GM13977 (cell line): ENCODE measurements at regions not wholly inside any gene's neighbourhood (a gene's known extent, or its start where the extent isn't known, plus 50 kb on each side); places are given as distances from the start of the nearest gene placed in this dataset.

Experiments
- DNase-seq: peaks from one replicate; pipeline ENCODE4 v3.0.0; 2012; ENCODE audit warnings: low spot score
- in situ Hi-C: fragments of 300-500 bp; cut with MboI; formaldehyde crosslinking; loops from one replicate; pipeline ENCODE4 v1.12.0; 2022; ENCODE audit warnings: low sequenced_read_pairs, low pct_unique_long_range_greater_than_20kb, mixed read lengths, inconsistent platforms; ENCODE audit not compliant: unreplicated experiment
- TF ChIP-seq, protein P1 (sequence below): IDR thresholded peaks from 2 replicates; pipeline ENCODE4 v1.5.1; 2012; ENCODE audit warnings: mild to moderate bottlenecking, control low read depth; ENCODE audit not compliant: insufficient read depth; ENCODE audit errors: extremely low read depth, missing control alignments

GRCh38 chr9:109681301-109681700 lies 98.7 kb upstream of the PALM2AKAP2 start:
- TF ChIP-seq, protein P1, sequence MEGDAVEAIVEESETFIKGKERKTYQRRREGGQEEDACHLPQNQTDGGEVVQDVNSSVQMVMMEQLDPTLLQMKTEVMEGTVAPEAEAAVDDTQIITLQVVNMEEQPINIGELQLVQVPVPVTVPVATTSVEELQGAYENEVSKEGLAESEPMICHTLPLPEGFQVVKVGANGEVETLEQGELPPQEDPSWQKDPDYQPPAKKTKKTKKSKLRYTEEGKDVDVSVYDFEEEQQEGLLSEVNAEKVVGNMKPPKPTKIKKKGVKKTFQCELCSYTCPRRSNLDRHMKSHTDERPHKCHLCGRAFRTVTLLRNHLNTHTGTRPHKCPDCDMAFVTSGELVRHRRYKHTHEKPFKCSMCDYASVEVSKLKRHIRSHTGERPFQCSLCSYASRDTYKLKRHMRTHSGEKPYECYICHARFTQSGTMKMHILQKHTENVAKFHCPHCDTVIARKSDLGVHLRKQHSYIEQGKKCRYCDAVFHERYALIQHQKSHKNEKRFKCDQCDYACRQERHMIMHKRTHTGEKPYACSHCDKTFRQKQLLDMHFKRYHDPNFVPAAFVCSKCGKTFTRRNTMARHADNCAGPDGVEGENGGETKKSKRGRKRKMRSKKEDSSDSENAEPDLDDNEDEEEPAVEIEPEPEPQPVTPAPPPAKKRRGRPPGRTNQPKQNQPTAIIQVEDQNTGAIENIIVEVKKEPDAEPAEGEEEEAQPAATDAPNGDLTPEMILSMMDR = no peak
- in situ Hi-C loops = no loop called here
- no peak for DNase-seq

GRCh38 chr9:109682227-109682626 lies 97.8 kb upstream of the PALM2AKAP2 start:
- no peak for DNase-seq
- TF ChIP-seq, protein P1 = no peak
- in situ Hi-C loops = no loop called here

GRCh38 chr9:109683521-109683920 lies 96.5 kb upstream of the PALM2AKAP2 start:
- TF ChIP-seq, protein P1 = no peak
- in situ Hi-C loops = no loop called here
- no peak for DNase-seq

DNA sequence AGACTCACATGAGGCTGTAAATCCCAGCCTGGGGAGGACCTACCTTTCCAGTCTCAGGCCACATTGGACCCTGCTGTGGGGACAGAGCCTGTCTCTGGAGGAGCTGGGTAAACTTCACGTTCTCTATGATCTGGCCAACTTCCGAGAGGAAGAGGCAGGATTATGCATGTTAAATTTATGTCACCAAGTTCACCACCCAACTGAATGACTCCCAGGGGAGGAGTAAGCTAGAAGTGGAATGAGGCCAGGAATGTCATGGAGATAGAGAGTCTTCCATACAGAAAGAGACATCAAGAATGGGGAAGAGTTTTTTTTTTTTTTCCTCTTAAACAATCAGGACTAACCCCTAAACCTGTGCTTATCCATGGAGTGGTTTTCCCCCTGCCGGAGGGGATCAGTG lies 90.3 kb upstream of the PALM2AKAP2 start:
- in situ Hi-C loops = no loop called here

GRCh38 chr9:109699019-109699418 lies 81.0 kb upstream of the PALM2AKAP2 start:
- TF ChIP-seq, protein P1 = no peak
- in situ Hi-C loops = no loop called here
- no peak for DNase-seq

More for the DNA sequence above, 90.3 kb upstream of the PALM2AKAP2 start:
- DNase-seq = no peak
- TF ChIP-seq, protein P1 = no peak

- DNase-seq = no peak
- in situ Hi-C loops = no loop called here
- TF ChIP-seq, protein P1 = no peak
Observed at GRCh38 chr9:109704546-109704945, 75.5 kb upstream of the PALM2AKAP2 start.

DNA sequence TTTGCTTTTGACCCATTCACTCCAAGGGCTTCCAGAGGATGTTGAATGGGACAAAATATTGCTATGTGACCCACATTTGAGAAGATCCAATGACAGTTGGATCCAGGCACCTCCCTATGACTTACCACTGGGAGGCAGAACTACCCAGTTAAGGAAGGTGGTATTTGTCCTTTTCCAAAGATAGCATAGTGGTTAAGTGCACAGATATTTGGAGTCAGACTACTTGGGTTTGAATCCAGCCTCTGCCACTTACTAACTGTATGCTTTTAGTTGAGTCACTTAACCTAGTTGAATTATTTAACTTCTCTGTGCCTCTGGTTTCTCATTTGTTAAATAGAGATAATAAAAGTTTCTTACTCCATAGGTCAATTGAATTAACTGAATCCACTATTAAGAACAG lies 74.5 kb upstream of the PALM2AKAP2 start:
- TF ChIP-seq, protein P1 = no peak
- in situ Hi-C loops = no loop called here
- no peak for DNase-seq
